GM19455 (cell line): ENCODE measurements at regions not wholly inside any gene's neighbourhood (a gene's known extent, or its start where the extent isn't known, plus 50 kb on each side); places are given as distances from the start of the nearest gene placed in this dataset.

Experiments
- ATAC-seq: cut with Tn5 transposase; IDR thresholded peaks from one replicate; pipeline ENCODE4 v1.9.1; 2021; ENCODE audit not compliant: unreplicated experiment

- no peak for ATAC-seq
These were observed 55.2 kb downstream of the TTC32 start for GRCh38 chr2:19846567-19846966.

- no peak for ATAC-seq
These were observed 55.8 kb downstream of the TTC32 start for GRCh38 chr2:19846030-19846429.

- no peak for ATAC-seq
These were observed 56.4 kb downstream of the TTC32 start for GRCh38 chr2:19845323-19845920.

GRCh38 chr2:19844750-19845149, 57.0 kb downstream of the TTC32 start:
- no peak for ATAC-seq

- ATAC-seq, result no peak
These were observed 57.7 kb downstream of the TTC32 start for GRCh38 chr2:19843992-19844515.

- ATAC-seq, result no peak
These were observed 59.7 kb downstream of the TTC32 start for GRCh38 chr2:19841918-19842693.

- ATAC-seq, result no peak
These were observed 62.3 kb downstream of the TTC32 start for GRCh38 chr2:19839438-19839837.

- ATAC-seq, result no peak
These were observed 63.2 kb downstream of the TTC32 start for GRCh38 chr2:19838616-19839015.

- ATAC-seq, result no peak
These were observed 64.5 kb downstream of the TTC32 start for GRCh38 chr2:19837235-19837766.

- no peak for ATAC-seq
These were observed 66.0 kb downstream of the TTC32 start for GRCh38 chr2:19835781-19836281.

GRCh38 chr2:19833978-19834377, 67.8 kb downstream of the TTC32 start:
- no peak for ATAC-seq

GRCh38 chr2:19829672-19830071, 72.1 kb downstream of the TTC32 start:
- no peak for ATAC-seq

GRCh38 chr2:19826874-19827273, 74.9 kb downstream of the TTC32 start:
- ATAC-seq, result no peak

GRCh38 chr2:19823507-19823906, 78.3 kb downstream of the TTC32 start:
- ATAC-seq, result no peak

GRCh38 chr2:19819097-19820065, 82.4 kb downstream of the TTC32 start:
- no peak for ATAC-seq

- ATAC-seq, result no peak
These were observed 83.2 kb downstream of the TTC32 start for GRCh38 chr2:19818543-19818942.

GRCh38 chr2:19818039-19818438, 83.7 kb downstream of the TTC32 start:
- ATAC-seq, result no peak

GRCh38 chr2:19815746-19816145, 86.0 kb downstream of the TTC32 start:
- ATAC-seq, result no peak

GRCh38 chr2:19812166-19812565, 89.6 kb downstream of the TTC32 start:
- no peak for ATAC-seq

- ATAC-seq, result no peak
These were observed 90.6 kb downstream of the TTC32 start for GRCh38 chr2:19811186-19811585.

GRCh38 chr2:19810637-19811036, 91.1 kb downstream of the TTC32 start:
- no peak for ATAC-seq
